NCI-H1092 treated with DMSO at 0.1 percent for 48 hours (cell line): ENCODE measurements at regions not wholly inside any gene's neighbourhood (a gene's known extent, or its start where the extent isn't known, plus 50 kb on each side); places are given as distances from the start of the nearest gene placed in this dataset.

Source experiments
- DNase-seq: peaks from one replicate; lab custom pipeline; 2025; lab: John Stamatoyannopoulos, UW

DNA sequence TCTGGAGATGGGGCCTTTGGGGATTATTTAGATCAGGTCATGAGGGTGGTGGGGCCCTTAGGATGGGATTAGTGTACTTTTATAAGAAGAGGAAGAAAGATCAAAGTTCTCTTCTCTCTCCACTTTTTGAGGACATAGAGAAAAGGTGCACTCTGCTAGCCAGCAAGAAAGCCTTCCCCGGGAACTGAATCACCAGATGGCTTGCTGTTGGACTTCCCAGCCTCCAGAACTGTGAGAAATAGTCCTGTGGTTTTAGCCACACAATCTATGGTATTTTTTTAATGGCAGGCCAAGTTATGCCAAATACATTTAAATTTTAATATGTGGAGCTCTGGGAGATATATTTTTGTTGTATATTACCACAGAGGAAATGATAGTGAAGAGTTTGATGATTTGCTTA, 385.8 kb downstream of the KLF12 start:
- no peak for DNase-seq

DNA sequence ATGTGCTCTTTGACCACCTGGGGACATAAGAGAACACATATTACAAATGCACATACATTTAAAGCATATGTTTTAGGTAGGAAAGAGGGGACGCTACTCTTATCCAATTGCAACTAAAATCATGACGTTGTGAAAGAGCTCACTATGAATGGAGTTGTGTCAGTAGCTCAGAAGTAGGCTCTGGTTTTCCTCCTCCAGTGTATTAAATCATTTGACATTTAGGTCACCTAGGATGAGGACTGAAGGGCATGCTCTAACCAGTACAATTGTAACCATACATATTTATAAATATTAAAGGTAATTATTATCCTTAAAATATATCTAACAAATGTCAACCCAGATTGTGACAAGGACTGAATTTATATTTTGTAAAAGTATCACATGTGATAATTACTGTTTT, 389.0 kb downstream of the KLF12 start:
- DNase-seq = no peak

DNA sequence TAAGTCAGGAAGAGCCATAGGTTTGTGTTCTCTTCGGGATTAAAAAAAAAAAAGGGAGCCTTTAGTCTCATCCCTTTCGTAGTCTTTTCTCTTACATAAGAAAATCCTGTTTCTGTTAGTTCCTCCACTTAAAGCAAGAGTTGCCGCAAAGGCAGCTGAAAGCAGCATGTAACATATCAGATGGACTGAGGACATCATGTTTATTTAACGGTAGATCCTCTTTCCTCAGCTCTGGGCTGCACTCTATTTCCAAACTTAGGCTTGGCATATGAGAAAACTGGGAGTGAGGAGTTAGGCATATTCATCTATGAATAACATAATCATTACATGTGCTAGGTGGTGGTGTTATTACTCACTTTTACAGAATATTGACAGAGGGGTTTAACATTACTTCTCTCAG, 391.2 kb downstream of the KLF12 start:
- no peak for DNase-seq

DNA sequence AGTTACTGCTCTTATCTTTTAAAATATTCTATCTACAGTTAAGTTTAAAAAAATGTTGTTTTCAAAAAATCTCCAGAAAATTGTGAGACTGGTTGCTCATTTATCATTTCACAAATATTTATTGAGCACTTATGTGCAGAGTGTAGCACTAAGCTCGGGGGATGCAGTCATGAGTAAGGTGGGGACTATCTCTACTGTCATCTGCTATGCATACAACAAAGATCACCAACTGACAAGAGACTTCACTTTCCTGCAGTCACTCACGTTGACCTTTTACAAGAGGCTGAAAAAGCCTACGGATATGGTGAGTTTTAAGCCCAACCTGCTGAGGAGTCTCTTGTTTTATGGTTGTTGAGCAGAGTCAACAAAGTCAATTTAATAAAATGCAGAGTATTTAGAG, 392.5 kb downstream of the KLF12 start:
- DNase-seq = no peak

DNA sequence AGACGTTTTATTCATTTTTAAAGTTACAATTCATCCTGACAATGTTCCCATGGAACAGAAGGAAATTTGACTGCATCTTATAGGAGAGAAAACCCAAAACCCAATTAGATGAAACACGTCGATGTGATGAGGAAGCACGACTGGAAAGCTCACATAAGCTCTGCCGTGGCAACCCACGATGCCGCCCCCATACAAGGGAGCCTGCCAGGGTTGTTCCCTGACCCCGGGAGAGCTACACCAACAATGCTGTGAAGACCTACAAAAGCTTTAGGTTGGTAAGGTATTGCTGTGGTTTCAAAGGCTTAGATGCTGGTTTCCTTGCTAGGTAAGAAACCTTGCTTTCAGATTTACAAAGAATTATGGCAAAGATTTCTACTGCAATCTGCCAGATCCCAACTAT, 393.1 kb downstream of the KLF12 start:
- no peak for DNase-seq

DNA sequence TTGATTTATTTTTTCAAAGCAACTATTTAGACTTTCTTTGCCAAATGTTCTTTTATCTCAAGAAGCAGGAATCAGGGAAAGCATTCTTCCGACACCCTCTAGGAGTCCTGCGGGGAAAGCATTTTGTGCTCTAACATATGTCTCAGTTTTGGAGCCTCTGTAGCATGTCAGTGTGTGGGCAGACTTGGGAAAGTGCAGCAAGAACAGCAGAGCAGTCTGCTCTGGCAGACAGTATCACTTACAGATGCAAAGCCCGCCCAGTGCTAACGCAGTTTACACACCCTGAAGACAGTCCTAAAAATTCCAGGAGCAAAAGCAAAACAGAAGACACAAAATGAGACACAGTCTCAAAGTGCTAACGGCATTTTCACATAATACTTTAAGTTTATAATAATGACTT, 393.5 kb downstream of the KLF12 start:
- DNase-seq = no peak

DNA sequence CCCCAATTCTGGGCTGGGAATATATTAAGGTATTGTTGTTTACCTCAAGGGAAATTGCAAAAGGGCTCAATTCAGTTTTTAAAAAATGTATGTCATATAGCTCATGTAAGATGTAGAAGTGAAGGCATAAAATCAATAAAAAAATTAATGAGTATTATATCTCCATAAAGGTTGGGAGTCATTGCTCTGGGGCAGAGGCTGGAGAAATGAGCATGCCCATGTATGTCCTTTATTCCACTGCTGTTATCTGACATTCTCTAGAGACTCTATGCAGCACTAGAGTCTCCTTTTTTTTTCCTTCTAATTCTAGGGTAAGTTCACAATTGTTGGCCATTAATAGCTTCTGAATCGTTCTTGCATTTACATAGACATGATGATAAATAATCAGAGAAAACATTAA, 394.8 kb downstream of the KLF12 start:
- no peak for DNase-seq

DNA sequence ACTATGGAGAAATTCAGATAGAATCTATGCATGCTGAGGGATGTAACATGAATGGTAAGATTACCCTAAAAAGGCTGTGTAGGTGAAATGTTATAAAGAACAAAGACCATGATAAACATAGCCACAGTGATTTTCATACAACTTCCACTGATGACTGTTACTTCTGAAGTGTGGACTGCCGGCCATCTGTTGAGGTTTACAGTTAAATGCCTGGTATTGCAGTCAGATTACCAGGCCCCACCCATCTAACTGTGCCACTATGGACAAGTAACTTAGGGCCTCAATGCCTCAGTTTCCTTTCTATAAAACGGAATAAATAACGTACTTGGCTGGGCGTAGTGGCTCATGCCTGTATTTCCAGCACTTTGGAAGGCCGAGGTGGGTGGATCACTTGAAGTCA, 395.6 kb downstream of the KLF12 start:
- DNase-seq = no peak

DNA sequence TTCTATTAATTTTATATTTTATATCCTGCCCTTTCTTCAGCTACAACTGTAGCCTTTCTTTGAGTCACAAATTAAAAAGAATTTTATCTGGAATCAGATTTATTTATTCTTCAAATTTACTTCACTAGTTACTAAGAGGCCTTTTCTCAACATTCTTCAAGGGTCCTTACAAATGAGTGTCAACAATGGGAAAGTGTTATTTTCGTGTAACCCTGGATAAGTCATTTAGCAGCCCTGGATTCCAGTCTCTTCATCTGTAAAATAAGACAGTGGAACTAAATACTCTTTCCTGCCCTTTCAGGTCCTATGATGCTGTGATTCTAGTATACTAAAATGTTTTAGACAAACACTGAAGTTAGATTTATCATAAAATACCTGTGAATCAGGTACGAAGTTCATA, 397.0 kb downstream of the KLF12 start:
- DNase-seq = no peak

DNA sequence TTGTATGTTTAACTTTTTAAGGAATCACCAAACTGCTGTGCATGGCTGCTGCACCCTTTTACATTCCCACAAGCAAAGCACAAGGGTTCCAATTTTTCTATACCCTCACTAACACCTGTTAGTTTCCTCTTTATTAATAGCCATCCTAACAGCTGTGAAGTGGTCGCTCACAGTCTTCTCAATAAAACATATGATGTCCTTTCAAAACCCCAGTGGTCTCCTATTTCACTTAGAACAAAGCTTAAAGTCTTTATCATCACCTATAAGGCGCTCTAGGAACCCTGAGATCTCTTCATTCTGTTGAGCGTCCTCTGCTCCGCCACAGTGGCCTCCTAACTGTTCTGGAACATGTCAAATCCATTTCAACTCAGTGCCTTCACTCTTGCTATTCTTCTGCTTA, 400.5 kb downstream of the KLF12 start:
- DNase-seq = no peak

DNA sequence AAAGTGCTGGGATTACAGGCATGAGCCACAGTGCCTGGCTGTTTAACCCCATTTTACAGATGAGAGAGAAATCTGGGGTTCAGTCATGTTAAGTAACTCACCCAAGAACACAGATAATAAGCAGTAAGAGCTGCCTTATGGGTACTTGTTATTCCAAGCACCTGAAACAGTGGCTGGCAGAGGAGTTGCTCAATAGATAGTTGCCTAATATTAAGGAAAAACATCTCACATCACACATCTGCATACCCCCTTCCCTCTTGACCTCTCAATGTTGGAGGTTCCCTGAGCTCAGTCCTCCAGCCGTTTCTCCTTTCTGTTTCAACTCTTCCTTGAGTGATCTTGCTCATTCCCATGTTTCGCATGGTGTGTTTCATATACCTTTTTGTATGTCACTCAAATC, 401.9 kb downstream of the KLF12 start:
- no peak for DNase-seq

DNA sequence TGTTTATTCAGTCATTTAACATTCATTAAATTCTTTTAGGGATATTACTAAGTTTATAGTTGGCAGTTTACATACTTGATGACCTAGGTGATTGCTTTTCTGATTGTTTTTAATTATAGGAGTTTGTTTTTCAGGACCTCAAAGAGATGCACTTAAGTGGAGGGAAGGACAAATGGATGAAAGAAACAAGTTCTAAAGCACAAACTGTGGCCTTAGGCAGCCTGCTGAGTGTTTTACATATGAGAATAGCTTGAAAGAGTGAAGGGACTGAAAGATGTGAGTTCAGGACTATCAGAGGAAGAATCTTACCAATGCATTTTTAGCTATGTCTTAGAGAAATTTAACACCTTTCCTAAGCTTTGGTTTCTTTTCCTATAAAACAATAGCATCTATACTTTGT, 402.6 kb downstream of the KLF12 start:
- no peak for DNase-seq

DNA sequence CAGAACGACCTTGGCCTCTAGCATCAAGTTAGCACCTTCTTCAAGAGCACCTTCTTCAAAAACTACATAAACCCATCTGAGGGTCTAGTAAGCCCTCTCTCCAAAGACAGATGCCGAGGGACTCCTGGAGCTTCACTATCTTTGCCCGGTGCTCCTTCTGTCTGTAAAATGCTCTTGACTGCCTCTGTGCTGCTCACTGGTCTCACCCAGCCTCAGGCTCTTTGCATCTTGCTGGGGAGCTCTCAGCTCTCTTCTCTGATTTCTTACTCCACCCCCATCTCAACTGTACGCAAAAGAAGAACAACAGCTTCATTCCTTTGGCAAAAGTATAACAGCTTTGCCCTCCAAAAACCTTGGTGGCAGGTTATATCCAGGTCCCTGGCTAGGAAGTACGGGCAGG, 404.2 kb downstream of the KLF12 start:
- no peak for DNase-seq

DNA sequence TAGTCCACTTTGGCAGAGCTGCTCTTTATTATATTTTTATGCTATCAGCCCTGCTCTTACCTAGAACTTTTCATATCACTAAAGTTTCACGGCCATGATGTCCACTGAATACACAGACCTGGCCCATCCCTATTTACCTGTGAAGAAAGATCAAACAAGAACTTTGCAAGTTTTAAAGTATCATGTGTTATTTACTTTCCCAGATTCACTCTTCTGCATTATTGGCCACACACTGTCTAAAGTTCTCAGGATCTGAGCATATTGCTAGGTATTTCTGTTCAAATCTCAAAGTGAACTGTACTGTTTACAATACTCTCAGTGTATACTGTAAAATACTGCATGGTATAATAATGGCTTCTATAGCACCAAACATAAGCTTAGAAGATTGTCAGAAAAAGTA, 405.2 kb downstream of the KLF12 start:
- no peak for DNase-seq

DNA sequence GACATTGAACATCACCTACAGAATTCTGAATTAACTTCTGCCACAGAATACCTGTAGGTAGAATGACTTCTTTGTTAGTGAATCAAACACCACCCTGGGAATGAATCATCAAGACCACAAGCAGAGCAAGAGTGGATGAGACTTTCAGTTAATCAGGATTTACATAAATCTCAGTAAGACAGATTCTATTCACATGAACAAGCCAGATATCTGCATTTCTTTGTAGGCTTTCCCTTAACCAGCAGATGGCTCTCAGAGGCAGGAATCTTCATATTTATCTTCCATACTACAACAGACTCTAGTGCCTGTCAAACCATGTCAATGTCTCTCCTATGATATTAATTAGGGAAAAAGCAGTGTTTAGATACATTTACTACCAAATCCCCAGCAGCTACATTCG, 412.1 kb downstream of the KLF12 start:
- DNase-seq = peak; percentile 4

DNA sequence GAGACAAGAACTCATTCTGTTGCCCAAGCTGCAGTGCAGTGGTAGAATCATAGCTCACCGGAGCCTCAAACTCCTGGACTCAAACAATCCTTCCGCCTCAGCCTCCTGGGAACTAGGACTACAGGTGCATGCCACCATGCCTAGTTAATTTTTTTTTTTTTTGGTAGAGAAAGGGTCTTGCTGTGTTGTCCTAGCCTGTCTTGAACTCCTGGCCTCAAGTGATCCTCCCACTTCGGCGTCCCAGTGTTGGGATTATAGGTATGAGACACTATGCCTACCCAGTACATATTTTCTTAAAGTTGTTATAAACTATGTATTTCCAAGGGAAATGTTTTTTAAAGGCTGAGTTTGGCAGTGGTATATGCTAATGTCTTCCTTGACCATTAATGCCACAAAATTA, 412.6 kb downstream of the KLF12 start:
- DNase-seq = no peak

DNA sequence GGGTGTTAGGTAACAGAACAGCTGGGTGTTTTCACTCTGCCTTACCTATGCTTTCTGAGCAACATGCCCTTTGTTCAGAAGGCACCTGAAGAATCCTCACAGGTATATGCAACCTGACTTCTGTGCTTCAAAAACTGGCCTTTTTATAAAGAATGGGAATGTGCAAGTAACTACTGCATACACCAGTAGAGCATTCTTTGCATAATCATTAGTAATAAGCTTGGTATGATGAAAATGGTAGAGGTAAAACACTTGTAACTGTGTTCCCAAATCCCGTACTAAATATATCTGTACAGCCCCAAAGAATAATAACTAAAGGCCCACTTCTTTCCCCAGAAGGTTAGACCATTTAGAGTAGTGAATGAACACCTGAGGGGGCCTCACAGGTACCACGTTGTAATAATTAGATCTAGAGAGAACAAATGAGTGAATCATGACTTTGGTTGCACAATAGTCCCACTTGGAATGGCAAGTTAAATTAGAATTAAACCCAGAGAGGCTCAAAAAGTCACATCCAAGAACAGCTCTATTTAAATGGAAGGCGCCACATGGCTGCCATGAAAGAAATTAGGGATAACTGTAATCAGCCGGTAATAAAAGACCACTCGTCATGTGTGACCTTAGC, 413.9 kb downstream of the KLF12 start:
- DNase-seq = no peak

DNA sequence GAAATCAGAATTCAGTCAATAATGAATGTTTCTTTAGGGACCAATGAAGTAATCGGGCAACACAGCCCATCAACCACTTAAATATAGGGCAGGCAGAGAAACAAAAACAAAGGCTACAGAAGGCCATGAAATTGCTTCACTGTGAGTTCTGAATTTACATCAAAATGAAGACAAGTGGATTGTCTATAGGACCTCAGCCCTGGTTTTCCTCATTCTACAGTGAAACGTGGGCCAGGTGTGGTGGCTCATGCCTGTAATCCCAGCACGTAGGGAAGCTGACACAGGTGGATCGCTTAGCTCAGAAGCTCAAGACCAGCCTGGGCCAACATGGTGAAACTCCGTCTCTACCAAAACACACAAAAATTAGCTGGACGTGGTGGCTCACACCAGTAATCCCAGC, 416.0 kb downstream of the KLF12 start:
- DNase-seq = no peak

DNA sequence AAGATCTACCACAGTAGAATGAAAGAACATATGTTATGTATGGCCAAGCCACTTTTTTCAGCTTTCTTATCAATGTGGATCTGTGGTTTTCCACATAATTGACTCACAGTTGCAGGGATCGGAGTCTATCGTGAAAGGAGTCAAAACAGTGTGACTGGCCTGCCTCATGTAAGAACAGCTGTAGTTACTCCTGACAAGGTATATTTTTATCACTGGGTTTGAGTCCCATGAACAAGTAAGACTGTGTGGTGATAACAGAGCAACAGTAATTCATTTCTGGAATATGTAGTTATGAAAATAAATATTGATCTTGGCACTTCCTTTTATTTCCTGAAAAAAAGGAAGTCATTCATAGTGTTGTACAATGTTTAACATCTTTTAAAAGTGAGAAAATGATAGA, 416.6 kb downstream of the KLF12 start:
- DNase-seq = no peak

DNA sequence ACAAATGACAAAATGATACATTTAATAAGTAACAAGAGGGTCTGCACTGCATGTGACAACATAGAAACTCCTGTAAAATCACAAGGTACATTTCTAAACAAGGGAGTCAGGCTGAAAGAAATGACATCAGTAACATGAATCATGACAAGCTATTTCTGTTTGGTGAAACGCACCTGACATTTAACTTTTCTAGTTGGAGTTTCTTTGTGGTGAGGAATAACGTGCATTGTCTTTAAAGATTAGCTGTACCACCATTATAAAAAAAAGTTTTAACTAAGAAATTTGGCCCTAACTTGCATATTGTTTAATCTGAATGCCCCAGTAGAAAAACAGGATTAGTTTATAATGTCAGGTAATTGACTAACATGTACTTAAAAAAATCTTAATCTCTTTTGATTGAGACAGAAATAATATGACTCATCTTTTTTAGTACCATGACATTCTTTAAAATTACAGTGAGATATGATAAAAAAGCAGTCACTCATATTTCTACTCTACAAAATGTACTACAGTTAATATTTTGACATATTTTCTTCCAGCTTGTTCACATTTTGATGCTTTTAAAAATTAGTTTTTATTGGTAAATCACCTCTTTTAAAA, 418.2 kb downstream of the KLF12 start:
- no peak for DNase-seq

DNA sequence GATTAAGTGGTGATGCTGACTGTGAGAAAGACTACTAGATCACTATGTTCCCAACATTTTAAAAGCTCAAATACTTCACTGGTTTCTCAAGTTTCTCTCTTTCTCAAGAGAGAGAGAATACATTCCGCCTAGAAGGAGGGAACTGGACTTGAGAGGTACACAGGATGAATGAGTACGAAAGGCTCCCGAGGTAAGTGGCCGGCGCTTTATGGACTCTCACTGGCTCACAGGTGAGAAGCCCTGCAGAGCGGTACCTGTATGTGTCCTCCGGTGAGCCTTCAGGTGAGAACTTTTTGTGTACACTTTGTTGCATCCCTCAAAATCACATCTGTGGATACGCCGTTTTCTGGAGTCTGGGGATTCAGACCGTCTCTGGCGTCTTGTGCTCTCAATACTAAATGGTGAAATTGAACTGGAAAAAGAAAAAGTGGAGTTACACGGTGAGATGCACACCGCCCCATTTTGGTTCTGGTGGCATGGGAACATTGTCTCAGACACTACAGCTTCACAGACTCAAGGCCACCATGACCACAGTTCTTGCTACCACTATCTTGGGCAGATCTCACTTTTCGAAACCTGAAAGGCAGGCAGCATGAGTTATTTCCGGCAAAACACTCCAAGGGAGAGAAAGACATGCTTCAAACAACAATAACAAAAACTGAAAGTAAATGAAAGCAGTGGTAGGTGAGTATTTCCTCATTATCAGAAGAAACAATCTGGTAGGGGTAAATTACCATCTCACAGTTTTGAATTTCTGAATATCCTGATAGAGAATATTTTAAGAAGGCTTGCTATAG, 418.9 kb downstream of the KLF12 start:
- DNase-seq = no peak

DNA sequence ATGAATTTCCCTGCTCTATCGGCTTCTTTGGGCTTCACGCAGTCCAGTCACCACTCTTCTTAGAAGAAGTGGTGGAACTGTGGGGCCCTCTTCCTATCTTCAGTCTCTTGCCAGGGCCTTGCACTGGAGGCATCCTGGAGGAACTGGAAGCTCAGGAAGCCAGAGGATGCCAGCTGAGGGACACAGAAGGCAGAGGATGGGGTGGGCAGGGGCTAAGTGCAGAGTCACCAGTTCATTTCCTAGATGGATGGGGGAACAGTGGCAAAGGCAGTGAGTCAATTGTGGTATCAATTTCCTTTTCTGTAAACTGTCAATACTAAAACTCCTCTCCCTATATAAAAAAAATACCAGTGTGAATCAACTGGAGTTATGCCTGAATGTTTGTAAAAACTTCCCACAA, 419.7 kb downstream of the KLF12 start:
- DNase-seq = no peak

DNA sequence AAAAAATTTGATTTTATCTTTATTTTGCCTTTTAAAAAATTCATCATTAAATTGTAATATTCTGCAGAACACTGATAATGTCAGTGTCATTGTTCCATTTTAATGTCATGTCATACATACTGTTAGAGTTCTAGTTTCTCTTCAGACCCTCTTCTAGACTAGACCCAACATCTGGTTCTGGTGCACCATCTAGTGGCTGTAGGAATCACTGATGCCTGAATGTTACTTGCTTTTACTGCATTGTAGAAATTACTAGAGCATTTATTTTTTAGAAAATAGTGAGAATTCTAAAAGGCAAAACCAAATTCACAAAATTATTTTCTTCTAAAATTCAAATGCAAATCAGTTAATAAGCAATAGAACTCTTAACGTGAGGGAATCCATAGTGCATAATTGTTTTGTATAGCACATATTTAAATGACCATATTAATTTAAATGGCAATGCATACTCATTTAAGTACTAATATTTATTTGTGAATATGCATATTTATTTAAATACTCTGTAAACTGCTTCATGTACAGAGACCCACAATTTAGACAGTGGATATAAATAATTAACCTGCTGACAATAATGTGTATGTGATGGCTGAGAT, 425.7 kb downstream of the KLF12 start:
- DNase-seq = peak; percentile 80
